ES-I3 (cell line): ENCODE measurements at regions not wholly inside any gene's neighbourhood (a gene's known extent, or its start where the extent isn't known, plus 50 kb on each side); places are given as distances from the start of the nearest gene placed in this dataset.

Experiments used
- H3K36me3 ChIP-seq: 2 replicates; pipeline ENCODE4 v1.6.1; 2013; ENCODE audit warnings: mild to moderate bottlenecking, low read length, control low read depth, moderate library complexity; ENCODE audit not compliant: insufficient read depth
- H3K4me1 ChIP-seq: 2 replicates; pipeline ENCODE4 v1.6.1; 2013; ENCODE audit warnings: mild to moderate bottlenecking, control low read depth, low read length; ENCODE audit not compliant: insufficient read depth
- H3K9ac ChIP-seq: 2 replicates; pipeline ENCODE4 v1.6.1; 2013; ENCODE audit warnings: low read depth, mild to moderate bottlenecking, low read length, moderate library complexity
- H3K9me3 ChIP-seq: 2 replicates; pipeline ENCODE4 v1.6.1; 2013; ENCODE audit warnings: mild to moderate bottlenecking, low read length, moderate library complexity; ENCODE audit not compliant: control insufficient read depth, insufficient read depth

- Histone ChIP-seq H3K9me3 (no peaks in the 10 kb centered on the region), H3K4me1 (peaks cover 8% of the 10 kb centered on the region; the same call in 1 of the 2 replicates), H3K9ac (no peak overlapping the region), H3K36me3 (no peaks in the 10 kb centered on the region)
Observed at GRCh38 chr15:69523010-69524001, 70.7 kb downstream of the RPLP1 start.

DNA sequence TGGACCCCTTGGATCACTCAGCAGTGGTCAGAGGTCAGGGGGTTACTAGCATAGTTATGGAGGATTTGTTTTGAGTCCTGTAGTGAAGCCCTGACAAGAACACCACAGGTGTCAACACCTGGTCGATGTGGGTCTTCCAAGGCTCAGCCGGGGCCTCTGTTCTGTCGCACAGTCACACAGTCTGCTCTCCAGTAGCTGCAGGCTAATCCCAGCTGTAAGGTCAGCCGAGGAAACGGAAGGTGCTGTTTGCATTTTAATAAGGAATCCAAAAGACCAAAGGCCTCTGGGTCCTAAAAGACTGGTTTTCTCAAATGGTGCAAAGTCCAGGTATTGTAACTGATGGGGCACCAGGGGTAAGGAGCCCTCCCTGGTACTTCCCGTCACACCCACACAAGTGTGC is 71.7 kb downstream of the RPLP1 start:
- Histone ChIP-seq H3K9ac (no peak overlapping the region), H3K9me3 (no peaks in the 10 kb centered on the region), H3K4me1 (peaks cover 8% of the 10 kb centered on the region; the same call in 1 of the 2 replicates), H3K36me3 (no peaks in the 10 kb centered on the region)

- Histone ChIP-seq H3K9ac (no peak overlapping the region), H3K36me3 (no peaks in the 10 kb centered on the region), H3K4me1 (peaks cover 8% of the 10 kb centered on the region; the same call in 1 of the 2 replicates), H3K9me3 (no peaks in the 10 kb centered on the region)
Observed at GRCh38 chr15:69524814-69525213, 72.2 kb downstream of the RPLP1 start.

- H3K4me1 ChIP-seq, result peaks cover 8% of the 10 kb centered on the region; the same call in 1 of the 2 replicates
- no peaks in the 10 kb centered on the region for H3K9me3 ChIP-seq
- H3K36me3 ChIP-seq, result no peaks in the 10 kb centered on the region
- H3K9ac ChIP-seq, result no peak overlapping the region
Observed at GRCh38 chr15:69525543-69525942, 72.9 kb downstream of the RPLP1 start.

- Histone ChIP-seq H3K36me3 (no peaks in the 10 kb centered on the region), H3K9me3 (no peaks in the 10 kb centered on the region), H3K4me1 (peaks cover 16% of the 10 kb centered on the region), H3K9ac (no peak overlapping the region)
Observed at GRCh38 chr15:69526081-69527061, 73.8 kb downstream of the RPLP1 start.

GRCh38 chr15:69529141-69529540 is 76.5 kb downstream of the RPLP1 start:
- H3K9ac ChIP-seq, result no peak overlapping the region
- no peaks in the 10 kb centered on the region for H3K9me3 ChIP-seq
- H3K36me3 ChIP-seq, result no peaks in the 10 kb centered on the region
- peaks cover 17% of the 10 kb centered on the region for H3K4me1 ChIP-seq

DNA sequence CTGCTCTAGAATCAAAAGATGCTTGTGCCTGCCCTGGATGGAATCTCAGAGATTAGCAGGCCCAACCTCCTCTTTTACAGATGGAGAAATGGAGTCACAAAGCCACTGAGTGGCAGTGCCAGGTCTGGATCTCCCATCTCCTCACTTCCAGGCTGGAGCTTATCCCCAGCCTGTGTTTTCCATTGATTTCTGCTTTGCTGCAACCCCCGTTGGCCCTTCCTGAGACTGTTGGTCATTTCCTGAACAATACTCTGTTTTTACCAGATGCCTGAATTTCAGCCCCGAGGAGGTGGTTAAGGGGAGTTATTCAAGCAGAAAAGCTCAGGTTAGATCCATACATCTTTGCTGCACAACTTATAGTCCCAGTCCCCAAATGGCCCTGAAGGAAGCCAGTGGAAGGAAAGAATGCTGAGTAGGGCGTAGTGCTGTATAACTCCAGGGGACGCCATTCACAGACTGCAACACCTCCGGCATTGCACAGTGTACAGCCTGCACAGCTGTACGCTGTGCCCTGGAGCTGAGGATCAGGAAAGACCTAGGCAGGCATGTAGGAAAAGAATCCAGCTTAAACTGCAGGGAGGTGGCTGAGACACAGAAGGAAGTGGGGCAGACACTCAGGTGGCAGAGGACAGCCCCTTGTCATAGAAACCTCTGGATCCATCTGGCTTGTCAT is 77.5 kb downstream of the RPLP1 start:
- peaks cover 16% of the 10 kb centered on the region for H3K4me1 ChIP-seq
- no peaks in the 10 kb centered on the region for H3K36me3 ChIP-seq
- no peaks in the 10 kb centered on the region for H3K9me3 ChIP-seq

GRCh38 chr15:69530991-69531664 is 78.5 kb downstream of the RPLP1 start:
- peaks cover 19% of the 10 kb centered on the region for H3K4me1 ChIP-seq
- H3K9me3 ChIP-seq, result no peaks in the 10 kb centered on the region
- no peak overlapping the region for H3K9ac ChIP-seq
- H3K36me3 ChIP-seq, result no peaks in the 10 kb centered on the region

More for the DNA sequence above, 77.5 kb downstream of the RPLP1 start:
- H3K9ac ChIP-seq, result no peak overlapping the region

- Histone ChIP-seq H3K36me3 (no peaks in the 10 kb centered on the region), H3K4me1 (peaks cover 19% of the 10 kb centered on the region), H3K9me3 (no peaks in the 10 kb centered on the region), H3K9ac (no peak overlapping the region)
Observed at GRCh38 chr15:69531665-69532027, 79.0 kb downstream of the RPLP1 start.

- H3K36me3 ChIP-seq, result no peaks in the 10 kb centered on the region
- H3K4me1 ChIP-seq, result peaks cover 19% of the 10 kb centered on the region
- H3K9me3 ChIP-seq, result no peaks in the 10 kb centered on the region
- no peak overlapping the region for H3K9ac ChIP-seq
Observed at GRCh38 chr15:69532066-69532465, 79.4 kb downstream of the RPLP1 start.

DNA sequence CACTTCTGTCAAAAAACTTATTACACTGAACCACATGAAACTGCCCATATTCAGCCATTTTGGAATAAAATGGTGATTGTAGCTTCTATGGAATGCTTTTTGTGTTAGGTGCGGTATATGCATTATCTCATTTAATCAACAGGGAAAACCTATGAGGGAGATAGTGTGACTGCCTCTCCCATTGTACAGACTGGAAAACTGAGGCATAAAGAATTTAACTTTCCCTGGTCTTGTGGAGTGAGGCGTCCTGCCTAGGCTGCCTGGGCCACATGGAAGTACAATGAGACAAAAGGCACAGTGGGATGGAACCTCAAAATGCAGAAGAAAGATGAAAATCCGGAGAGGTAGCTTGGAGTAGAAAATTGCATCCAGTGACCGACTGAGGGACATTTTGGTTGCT is 80.2 kb downstream of the RPLP1 start:
- Histone ChIP-seq H3K9me3 (no peaks in the 10 kb centered on the region), H3K4me1 (peaks cover 19% of the 10 kb centered on the region), H3K36me3 (no peaks in the 10 kb centered on the region)

DNA sequence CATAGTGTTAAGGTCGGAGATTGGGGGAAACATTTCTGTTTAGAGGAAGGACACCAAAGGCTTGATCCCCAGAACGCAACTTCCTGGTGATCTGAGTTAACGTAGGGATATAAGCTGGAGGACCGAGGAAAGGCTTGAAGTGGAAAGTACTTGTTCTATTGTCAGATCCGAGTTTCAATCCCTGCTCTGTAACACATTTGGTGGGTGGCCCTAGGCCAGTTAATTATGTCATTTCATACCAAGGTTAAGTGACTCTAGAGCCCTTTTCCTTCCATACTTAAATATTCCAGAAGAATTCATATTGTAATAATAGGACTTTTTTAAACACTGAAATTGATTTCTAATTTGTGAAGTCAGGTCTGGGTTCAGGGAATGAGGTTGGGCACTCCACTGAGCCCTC is 80.9 kb downstream of the RPLP1 start:
- H3K9ac ChIP-seq, result no peak overlapping the region
- H3K9me3 ChIP-seq, result no peaks in the 10 kb centered on the region
- peaks cover 19% of the 10 kb centered on the region for H3K4me1 ChIP-seq
- H3K36me3 ChIP-seq, result no peaks in the 10 kb centered on the region

More for the DNA sequence above, 80.2 kb downstream of the RPLP1 start:
- no peak overlapping the region for H3K9ac ChIP-seq

- no peaks in the 10 kb centered on the region for H3K9me3 ChIP-seq
Observed at GRCh38 chr15:69535101-69535638, 82.6 kb downstream of the RPLP1 start.

More at GRCh38 chr15:69535101-69535638, 82.6 kb downstream of the RPLP1 start:
- no peaks in the 10 kb centered on the region for H3K36me3 ChIP-seq
- H3K4me1 ChIP-seq, result peaks cover 19% of the 10 kb centered on the region
- no peak overlapping the region for H3K9ac ChIP-seq
